Stimulated activated CD4-positive, alpha-beta T cell treated with anti-CD3 and anti-CD28 coated beads, Interleukin-2, amount 100 ng/mL, for 24 hours (primary cell): ENCODE measurements at regions not wholly inside any gene's neighbourhood (a gene's known extent, or its start where the extent isn't known, plus 50 kb on each side); places are given as distances from the start of the nearest gene placed in this dataset.

ENCODE experiments used
- DNase-seq, 2 donors: peaks; one replicate each; pipeline ENCODE4 v3.0.0-alpha.2; 2020

DNA sequence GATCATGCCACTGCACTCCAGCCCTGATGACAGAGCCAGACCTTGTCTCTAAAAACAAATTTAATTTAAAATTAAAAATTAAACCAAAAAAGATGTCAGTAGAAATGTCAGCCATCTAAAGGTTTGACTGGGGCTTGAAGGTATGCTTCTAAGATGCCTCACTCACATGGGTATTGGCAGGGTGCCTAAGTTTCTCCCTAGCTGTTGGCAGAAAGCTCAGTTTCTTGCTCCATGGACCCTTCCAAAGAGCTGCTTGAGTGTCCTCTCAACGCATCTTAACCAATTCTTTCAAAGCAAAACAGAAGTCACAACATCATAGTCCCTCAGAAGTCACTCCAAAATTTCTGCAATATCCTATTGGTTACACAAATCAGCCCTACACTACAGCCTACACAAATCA lies 231.0 kb upstream of the ADGRL2 start:
- DNase-seq: no peak

DNA sequence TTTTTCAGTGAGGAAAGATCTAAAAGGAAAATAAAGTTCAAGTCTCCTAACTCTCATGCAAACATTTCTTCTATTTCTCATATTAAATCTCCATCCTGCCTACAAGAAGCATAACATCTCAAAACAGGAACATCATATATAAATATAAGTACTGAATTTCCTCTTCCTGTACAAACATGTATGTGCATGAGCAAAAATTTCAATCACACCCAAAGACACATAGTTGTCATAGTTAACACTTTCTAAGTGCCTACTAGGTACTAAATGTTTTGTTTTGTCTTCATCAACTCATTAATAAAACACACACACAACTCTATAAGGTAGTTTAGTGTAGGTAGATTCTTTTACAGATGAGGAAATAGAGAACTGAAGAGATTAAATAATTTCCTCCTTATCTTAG lies 237.1 kb upstream of the ADGRL2 start:
- no peak for DNase-seq

DNA sequence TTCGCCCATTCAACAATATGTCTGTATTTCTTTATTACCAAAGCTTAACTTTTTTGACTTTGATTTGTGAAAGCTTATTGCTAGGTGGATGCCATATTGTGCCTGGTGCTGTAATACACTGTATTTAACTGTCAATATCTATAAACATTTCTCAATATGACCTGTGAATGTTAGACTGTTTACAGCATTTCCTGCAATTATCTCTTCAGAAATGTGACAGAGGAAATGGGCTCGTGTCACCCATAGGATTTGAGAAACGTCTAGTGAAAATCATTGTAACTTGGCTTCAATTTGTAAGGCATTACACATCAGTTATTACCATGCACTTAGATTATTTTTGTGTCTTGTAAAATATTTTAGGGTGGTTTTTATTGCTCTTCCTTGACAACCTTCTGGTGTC lies 237.8 kb upstream of the ADGRL2 start:
- no peak for DNase-seq

DNA sequence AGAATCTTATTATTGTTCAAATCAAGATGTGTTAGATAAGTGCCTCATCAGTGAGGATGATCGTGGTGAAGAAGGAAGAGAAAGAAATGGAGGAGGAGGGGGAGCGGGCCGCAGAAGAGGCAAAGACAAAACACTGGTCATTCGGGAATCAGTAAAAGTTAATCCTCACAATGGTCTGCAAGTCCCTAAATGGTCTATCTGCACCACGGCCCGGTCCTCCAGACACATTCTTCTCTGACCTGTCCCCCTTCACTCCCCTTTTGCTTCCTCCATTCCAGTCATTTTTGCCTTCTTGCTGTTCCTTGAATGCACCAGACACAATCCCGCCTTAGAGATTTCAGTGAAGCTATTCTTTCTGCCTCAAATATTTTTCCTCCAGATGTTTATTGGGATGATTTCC lies 240.1 kb upstream of the ADGRL2 start:
- no peak for DNase-seq

DNA sequence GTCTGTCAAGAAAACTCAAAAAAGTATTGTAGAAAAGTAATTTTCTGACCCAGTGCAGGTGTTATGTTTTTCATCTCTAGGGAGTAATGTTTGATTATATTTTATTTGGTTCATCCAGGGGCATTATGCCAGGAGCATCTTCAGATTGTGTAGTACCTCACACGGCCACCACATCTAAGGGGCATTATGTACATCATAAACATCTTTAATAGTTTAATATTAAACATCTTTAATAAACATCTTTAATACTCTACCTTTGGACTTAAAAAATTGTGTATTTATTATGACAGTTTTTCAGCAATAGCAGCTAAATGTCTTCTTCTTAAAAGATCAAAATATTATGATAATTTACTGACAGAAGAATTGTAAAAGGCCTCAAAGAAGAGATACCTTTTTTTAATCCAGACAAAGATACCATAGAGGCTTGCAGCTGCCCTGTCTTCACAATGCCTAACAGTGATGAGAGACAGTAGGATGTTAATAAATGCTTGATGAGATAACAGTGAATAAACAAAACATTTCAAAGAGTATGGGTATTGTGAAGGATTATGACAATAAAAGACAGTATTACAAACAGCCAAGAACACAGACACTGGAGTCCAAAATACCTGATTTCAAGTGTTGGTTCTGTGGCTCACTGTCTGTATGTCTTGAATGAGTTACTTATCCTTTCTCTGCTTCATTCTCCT lies 240.9 kb upstream of the ADGRL2 start:
- no peak for DNase-seq

DNA sequence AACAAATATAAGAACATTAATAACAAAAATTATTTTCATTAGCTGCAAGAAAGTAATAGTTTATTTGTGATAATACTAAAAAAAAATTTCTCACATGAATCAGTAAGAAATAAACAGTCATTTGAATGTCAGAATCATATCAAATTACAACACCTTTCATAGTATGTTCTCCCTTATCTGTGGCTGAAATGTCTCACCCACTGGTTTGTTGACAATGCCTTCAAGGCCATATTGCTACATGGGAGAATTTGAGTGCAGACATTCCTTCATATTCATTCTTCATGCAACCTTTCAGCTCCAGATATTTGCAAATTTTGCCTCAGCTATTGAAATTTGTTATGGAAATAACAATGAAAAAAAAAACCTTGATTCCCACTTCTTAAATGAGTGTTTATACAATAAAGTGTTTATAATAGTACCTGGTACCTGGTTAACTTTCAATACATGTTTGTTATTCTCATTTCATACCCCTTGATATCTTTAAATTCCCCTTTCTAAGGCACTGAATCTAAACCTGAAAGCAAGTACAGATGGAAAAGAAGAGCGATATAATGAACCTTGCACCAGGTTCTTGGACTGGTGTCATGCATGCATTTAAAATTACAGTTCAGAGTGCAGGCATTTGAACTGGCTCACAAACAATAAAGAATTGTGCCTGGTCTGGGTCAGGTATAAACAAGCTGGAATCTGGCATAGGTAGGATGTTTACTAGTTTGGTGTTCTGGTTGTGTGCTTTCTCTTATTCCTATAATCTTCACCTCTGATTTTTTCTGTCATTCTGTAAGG lies 242.2 kb upstream of the ADGRL2 start:
- no peak for DNase-seq

DNA sequence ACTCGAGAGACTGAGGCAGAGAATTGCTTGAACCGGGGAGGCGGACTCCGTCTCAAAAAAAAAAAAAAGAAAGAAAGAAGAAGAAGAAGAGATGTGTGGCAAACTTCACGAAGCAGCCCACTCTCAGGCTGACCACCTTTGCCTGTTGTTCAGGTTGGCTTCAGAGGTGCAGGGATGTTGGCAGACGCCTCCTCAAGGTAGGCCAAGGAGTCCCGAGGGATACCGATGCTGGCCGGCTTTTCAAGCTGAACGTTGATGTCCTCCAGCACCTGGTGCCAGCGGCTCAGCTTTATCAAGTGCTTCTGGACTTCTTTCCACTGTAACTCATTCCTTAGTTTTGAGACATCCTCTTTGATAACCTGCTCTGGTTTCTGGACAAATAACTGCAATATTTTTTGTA lies 243.8 kb upstream of the ADGRL2 start:
- DNase-seq: no peak

DNA sequence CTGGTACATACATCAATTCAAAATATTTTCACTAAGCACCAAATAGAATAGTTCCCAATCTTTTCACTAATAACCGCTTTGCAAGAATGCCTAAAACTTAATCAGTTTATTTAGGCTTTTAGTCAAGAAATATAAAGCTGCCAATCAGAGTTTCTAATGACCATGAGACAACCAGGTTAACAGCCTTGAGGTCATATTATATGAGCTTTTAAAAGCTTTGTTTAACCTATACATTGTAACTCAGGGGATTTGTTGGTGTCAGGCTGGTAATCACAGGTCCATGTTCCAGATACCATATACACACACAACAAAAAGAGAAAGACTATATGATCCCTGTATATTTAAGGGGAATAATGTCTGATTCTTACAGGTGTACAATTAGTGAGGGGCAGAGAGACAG lies 246.2 kb upstream of the ADGRL2 start:
- DNase-seq: no peak

DNA sequence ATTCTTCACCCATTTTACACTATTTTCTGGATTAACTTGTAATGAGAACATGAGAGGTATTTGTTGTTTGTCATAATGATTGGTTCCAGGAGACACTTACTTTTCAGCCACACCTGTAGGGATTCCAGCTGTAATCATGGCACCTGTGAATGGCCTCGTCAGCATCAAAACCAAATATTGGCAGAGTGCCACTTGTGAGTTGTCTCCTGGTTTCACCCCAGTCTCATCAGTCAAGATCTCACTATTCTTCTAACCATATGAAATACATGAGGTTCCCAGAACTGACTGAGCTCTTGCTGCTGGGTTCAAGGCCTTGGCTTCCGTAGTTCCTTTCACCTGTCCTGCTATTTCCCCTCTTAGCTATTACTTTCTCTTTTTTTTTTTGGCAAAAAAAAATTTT lies 246.6 kb upstream of the ADGRL2 start:
- no peak for DNase-seq

DNA sequence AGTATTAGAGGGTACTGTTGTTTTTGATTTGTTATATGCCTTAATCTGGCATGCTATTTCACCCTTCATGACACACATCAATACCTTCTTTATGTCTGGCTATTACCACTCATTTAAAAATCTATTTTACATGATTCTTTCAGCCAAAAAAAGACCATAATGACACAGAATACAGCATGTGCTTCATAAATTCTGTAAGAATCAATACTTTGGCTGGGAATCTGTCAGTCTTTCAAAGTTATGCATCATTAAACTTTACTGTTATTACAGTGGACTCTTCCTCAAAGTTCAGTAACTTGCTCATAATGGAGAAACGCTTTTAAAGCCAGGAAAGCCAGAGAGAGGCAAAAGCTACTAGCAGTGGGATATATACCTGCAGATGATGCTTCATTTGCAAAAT lies 247.2 kb upstream of the ADGRL2 start:
- no peak for DNase-seq

DNA sequence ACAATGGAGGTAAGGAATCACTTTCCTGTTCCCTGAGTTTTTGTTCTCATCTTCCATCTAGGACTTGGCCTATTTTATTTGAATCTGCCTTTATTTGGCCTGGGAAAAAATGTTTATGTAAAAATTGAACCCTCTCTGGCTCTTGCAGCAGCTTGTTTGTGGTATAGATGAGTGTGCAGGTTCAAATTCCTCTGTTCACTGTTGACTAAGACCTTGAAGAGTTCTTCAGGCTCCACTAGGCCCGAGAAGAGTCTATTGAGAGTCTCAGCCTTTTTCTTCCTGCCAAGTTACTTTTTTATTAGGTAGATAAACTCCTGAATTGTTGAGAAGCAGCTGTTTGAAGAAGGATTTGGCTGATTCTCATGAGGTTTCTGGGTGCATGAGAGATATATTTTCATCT lies 248.8 kb upstream of the ADGRL2 start:
- no peak for DNase-seq

DNA sequence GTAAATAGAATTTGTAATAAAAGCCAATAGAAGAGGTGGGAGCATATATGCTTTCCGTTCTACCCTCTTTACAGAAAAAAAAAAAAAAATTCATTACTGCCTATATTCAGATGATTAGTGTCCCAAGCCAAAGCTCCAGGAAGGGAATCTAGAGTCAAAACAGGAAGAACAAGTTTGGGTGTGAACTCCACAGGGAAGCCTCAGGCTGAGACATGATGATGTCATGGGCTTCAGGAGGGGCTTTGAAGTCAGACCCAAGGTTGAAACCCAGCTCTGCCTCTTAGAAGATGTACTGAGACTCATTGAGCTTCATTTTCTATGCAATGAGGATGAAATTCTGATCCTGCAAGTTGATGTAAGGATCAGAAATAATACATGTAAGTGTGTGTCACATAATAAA lies 250.0 kb upstream of the ADGRL2 start:
- DNase-seq: no peak

DNA sequence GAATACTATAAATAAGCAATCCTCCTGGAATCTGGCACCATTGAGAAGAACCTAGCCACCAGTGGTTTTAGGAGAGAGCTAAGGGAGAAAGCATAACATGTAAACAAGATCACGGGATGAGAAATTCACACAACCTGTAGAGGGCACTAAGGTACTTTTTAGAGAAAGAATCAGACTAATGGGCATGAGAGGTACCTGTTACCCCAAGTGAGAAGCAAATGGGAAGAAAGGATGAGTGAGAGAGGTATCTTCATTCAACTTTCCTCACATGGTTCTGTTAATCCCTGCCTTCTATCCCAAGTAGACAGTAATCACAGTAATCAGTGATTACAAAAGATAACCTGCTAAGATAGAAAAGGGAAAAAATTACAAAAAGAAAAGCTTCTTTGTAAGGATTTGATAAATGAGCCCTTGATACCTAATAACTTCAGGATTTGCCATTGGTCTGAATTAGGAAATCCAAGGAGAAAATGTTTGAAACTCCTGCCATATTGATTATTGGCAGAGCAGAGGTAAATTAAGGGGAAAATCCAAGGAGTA lies 251.1 kb upstream of the ADGRL2 start:
- DNase-seq: no peak

DNA sequence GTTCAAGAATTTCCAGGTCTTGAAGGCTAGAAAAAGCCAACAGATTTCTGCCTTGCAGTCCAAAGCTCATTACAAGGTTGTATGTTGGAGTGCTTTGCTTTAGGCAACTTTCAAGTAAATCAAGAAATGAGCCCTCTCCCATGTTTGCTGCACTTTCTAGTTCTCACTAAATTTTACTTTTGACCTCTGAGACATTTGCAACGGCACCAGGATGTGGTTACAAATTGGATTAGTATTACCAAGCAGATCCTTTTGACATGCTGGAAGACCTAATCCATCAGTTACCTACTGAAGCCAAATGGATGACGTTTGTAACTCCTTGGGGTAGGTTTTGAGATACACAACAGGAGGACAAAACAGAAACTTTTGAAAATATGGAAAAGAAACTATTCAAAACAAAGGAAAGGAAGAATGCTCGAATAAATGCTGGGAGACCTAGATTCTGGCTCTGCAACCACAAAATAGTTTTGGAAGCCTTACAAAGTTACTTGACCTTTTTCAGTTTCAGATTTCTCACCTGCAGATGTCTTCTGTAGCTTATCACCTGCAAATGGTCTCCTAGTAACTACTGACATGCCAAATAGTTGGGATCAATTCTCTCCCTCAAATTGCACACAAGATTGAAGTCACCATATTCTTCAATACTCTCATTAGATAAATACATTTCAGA lies 251.7 kb upstream of the ADGRL2 start:
- DNase-seq: no peak

DNA sequence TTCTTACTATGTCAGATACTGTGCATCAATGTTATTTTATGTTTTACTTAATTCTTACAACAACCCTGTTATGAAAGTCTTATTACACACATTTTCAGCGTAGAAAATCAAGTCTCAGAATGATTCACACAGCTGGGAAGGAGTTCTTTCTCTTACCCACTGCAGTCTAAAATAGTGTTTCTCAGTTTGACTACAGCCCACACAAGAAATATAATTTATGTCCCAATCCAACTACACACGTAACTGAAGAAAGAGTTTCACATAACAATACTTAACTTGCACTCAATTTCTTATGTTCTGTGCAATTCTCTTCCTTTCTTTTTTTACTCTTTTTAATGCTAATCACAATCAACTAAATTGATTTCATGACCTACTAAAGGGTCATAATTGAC lies 252.8 kb upstream of the ADGRL2 start:
- no peak for DNase-seq

DNA sequence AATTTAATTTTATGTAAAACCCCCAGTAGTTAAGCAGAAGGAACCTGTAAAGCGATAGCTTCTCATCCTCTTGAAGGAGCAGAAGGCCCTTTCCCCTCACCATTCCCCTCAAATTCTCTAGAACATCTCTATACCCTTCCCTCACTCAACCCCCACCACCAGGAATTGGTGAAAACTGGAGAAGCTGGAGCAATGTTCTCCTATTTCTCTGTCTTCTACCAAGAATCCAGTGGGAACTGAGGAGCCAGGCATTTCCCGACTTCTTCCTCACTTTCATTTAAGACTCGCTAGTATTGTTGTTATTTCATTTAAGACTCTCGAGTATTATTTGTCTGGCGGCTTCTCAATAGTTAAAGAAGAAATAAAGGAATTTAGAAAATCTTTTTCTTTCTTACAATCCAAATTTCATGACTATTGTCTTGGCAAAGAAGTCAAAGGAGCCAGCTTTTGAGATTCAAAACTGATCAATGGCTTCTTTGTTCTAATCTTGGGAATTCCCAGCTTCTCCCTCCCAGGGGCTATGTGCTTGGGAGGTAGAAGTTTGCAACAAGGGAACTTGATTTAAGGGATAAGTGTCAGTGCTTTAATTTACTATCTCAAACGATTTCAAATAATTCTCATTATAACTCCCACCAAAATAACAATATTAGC lies 253.3 kb upstream of the ADGRL2 start:
- DNase-seq: no peak

DNA sequence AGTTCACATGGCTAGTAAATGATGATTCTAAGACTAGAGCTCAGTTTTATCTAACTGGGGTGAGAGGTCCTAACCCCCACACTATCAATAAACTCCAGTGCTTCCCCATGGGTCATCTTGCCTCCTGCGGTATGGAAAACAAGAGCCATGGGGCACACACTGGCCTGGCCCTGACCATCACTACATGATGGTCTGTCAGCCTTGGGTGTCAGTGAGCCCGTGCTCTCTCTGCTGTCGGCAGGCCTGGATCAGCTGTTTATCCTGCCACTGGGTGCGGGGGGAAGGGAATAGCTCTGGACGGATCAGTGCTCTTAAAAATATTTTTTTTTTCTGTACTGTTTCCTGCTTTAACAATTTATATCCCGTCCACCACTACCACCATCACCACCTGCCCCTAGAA lies 255.0 kb upstream of the ADGRL2 start:
- no peak for DNase-seq

DNA sequence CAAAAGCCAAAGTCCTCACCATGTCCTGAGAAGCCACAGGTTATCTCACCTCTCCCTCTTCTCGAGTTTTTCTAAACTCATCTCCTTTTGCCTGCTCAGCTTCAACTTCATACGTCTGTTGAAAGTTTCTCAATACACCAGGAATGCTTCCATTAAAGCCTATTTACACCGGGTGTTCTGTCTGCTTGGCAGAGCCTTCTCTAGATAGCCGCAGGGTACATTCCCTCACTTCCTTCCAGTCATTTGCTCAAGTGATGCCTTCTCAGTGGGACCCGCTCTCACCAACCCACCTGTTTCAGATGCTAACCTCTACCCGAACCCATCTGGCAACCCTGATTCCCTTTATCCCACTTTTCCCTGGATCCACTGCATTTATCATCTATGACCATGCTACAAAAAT lies 257.0 kb upstream of the ADGRL2 start:
- DNase-seq: no peak

DNA sequence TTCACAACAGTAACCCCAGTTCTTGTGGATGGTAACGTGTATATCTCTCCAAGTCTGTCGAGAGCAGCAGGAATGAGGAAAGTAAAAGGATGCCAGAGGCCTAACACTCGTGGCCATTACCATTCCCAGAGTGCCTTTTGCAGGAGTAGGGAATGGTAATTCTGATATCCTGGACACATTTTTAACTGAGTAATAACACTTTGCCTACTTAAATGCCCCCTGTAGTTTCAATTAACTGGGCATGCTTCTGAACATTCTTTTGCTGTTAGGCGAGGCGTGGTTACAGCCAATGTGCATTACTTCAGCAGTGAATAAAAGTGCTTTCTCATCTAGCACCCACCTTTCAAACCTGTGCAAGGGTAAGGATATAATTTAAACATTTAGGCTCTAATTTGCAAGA lies 258.5 kb upstream of the ADGRL2 start:
- no peak for DNase-seq

DNA sequence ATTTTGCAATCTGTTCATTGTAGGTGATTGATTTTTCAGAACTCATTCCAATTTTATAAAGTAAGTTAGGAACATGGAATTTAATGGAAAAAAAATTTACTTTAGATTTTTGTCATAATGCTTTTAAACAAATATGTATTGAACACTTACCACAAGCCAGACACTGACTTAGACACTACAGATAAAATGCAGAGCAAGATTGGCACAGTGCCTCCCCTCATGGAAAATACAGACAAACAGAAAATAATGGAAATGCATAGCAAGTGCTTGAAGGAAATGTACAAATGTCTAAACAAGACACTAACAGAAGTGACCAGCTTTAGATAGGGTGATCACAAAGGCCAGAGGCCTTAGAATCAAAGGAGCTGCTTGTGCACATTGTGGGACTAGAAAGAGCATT lies 260.5 kb upstream of the ADGRL2 start:
- DNase-seq: no peak

DNA sequence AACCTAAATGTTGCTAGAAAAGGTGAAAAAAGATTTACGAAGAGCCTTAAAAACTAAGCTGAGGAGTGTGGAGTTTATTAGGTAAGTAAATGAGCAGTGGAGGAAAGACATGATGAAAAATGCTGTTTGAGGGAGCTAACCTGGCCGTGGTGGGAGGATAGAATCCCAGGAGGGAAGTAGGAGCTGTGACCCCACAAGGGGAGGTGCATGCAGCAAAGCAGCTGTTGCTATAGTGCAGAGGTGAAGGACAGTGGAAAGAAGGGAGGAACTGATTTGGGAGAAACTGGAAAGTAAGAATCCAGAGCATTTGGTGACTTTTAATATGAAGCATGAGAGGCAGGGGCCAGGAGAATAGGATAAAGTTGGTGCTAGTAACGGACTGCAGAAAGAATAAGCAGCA lies 271.7 kb upstream of the ADGRL2 start:
- no peak for DNase-seq

DNA sequence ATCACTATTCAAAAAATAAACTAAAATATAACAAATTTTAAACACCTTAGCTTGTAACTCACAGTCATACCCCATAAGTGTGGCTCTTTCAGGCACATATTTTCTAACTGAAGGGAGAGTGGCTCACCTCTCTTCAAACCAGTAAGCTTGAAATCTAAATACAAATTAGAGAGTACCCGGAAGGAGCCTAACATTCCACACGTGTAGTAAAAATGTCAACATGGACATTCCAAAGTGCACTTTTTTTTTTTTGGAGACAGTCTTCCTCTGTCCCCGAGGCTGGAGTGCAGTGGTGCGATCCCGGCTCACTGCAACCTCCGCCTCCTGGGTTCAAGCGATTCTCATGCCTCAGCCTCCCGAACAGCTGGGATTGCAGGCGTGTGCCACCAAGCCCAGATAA lies 275.6 kb upstream of the ADGRL2 start:
- no peak for DNase-seq

DNA sequence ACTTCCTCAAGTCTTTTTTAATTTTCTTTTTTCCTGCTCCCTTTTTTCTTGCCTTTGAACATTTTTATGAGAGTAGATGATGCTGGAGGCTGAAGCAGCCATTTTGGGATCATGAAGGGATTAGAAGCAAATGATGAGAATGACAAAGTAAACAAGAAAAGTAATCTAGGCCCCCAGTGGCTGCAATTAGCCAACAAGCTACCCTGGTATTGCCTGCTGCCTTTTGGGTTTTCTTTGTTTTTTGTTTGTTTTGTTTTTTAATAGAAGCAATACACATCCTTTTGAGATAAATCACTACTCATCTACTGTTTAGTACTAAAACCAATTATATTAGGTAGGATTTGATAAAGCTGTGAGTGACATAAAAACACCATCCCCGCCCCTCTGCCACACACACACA lies 280.7 kb upstream of the ADGRL2 start:
- no peak for DNase-seq

DNA sequence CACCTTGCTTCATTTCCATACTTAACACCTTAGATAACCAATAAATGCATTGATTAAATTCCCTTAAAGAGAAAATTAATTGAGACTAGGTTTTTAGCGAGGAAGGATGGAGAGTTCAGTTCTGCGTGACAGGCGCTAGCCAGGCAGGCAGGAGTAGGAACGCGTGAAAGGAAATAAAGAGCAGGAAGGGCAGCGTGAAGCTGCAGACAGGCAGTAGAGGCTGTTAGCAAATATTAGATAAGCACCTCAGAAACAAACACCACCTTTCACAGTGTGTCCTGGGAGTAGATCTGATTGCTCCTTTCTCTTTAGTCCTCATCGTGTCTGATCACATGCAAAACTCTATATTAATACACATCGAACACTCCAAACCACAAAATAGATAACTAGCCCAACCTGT lies 282.7 kb upstream of the ADGRL2 start:
- DNase-seq: no peak
